AG09309 (cell line): ENCODE measurements at regions not wholly inside any gene's neighbourhood (a gene's known extent, or its start where the extent isn't known, plus 50 kb on each side); places are given as distances from the start of the nearest gene placed in this dataset.

ENCODE experiments used
- DNase-seq: peaks from one replicate; pipeline ENCODE4 v3.0.0-alpha.2; 2010; ENCODE audit warnings: low read depth
- H3K4me3 ChIP-seq: 2 replicates; pipeline ENCODE4 v1.5.1; 2011; ENCODE audit warnings: mild to moderate bottlenecking, low read depth, low read length, moderate library complexity; ENCODE audit not compliant: control insufficient read depth
- CTCF ChIP-seq: IDR thresholded peaks from 2 replicates; pipeline ENCODE4 v1.5.1; 2011; ENCODE audit warnings: mild to moderate bottlenecking, low read depth, low read length, inconsistent platforms; ENCODE audit not compliant: insufficient read depth, control insufficient read depth; ENCODE audit errors: missing control alignments

GRCh38 chr12:94795520-94795919 lies 145.2 kb upstream of the TMCC3 start:
- no peak overlapping the region for H3K4me3 ChIP-seq
- no peak for TF ChIP-seq CTCF
- peak; percentile 16 for DNase-seq

GRCh38 chr12:94795044-94795443 lies 144.7 kb upstream of the TMCC3 start:
- no peak for DNase-seq
- H3K4me3 ChIP-seq: no peak overlapping the region
- TF ChIP-seq CTCF: no peak

GRCh38 chr12:94793191-94793595 lies 142.8 kb upstream of the TMCC3 start:
- H3K4me3 ChIP-seq: no peak overlapping the region
- DNase-seq: no peak
- no peak for TF ChIP-seq CTCF

- no peak overlapping the region for H3K4me3 ChIP-seq
- no peak for DNase-seq
- no peak for TF ChIP-seq CTCF
Observed at GRCh38 chr12:94792693-94793092, 142.3 kb upstream of the TMCC3 start.

GRCh38 chr12:94791933-94792332 lies 141.6 kb upstream of the TMCC3 start:
- TF ChIP-seq CTCF: no peak
- no peak overlapping the region for H3K4me3 ChIP-seq
- DNase-seq: no peak

GRCh38 chr12:94790825-94791224 lies 140.5 kb upstream of the TMCC3 start:
- TF ChIP-seq CTCF: no peak
- DNase-seq: no peak
- H3K4me3 ChIP-seq: no peak overlapping the region

- H3K4me3 ChIP-seq: no peak overlapping the region
- no peak for TF ChIP-seq CTCF
- no peak for DNase-seq
Observed at GRCh38 chr12:94790370-94790769, 140.0 kb upstream of the TMCC3 start.
